ENCODE measurements at regions not wholly inside any gene's neighbourhood (a gene's known extent, or its start where the extent isn't known, plus 50 kb on each side); places are given as distances from the start of the nearest gene placed in this dataset.

DNA sequence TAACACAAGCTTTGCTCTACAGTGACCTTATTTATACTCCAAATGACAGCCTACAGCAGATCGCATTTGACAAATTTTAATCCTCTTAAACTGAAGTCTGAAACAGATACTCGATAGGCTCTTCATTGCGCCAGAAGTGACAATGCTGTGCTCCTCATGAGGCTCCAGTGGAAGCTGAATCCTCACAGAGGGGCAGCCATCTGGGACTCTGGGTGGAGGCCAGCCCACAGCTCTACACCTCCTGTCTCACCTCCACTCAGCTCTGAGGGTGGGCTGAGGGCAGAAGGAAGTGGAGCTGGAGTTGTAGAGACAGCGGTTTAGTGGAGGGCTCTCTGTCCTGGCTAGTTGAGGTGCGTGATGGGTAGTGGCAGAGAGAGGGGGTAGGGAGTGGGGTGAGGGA lies 283.3 kb upstream of the ANKRD55 start:
- H3K79me2 ChIP-seq (ENCODE audit: insufficient read depth, low read length), result no peaks in the 10 kb centered on the region
- H4K91ac ChIP-seq (ENCODE audit: insufficient read length, low read depth, low read length), result no peak overlapping the region
- WGBS (ENCODE audit: extremely low coverage, insufficient read length, low lambda C conversion rate), result no CpG with 5 or more reads among the region's 5 CpGs
- no peak overlapping the region for H3K56ac ChIP-seq (ENCODE audit: insufficient read length, low read depth, low read length)
- H4K8ac ChIP-seq (replicated peaks; ENCODE audit: insufficient read length, low read depth, low read length), result no peak overlapping the region
- no peak overlapping the region for H3K4ac ChIP-seq (ENCODE audit: low read depth, low read length)
- Mint-ChIP-seq H3K36me3 (ENCODE audit: insufficient read depth in 1 of 3, low read depth in 3 of 3) (no peaks in the 10 kb centered on the region), H3K27ac (no peak overlapping the region), H3K4me3 (no peak overlapping the region), H3K9me3 (no peaks in the 10 kb centered on the region), H3K27me3 (ENCODE audit: low read depth) (peaks cover 5% of the 10 kb centered on the region), H3K4me1 (peaks cover 8% of the 10 kb centered on the region in 2 experiments)
- H3K18ac ChIP-seq (ENCODE audit: insufficient read length, low read depth, low read length), result no peak overlapping the region
- H3K14ac ChIP-seq (ENCODE audit: insufficient read depth, low read length), result no peak overlapping the region
- H3K9ac ChIP-seq (ENCODE audit: extremely low read depth, insufficient read length, low read length), result no peak overlapping the region
- TF ChIP-seq, protein P1, sequence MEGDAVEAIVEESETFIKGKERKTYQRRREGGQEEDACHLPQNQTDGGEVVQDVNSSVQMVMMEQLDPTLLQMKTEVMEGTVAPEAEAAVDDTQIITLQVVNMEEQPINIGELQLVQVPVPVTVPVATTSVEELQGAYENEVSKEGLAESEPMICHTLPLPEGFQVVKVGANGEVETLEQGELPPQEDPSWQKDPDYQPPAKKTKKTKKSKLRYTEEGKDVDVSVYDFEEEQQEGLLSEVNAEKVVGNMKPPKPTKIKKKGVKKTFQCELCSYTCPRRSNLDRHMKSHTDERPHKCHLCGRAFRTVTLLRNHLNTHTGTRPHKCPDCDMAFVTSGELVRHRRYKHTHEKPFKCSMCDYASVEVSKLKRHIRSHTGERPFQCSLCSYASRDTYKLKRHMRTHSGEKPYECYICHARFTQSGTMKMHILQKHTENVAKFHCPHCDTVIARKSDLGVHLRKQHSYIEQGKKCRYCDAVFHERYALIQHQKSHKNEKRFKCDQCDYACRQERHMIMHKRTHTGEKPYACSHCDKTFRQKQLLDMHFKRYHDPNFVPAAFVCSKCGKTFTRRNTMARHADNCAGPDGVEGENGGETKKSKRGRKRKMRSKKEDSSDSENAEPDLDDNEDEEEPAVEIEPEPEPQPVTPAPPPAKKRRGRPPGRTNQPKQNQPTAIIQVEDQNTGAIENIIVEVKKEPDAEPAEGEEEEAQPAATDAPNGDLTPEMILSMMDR (conservative IDR thresholded peaks at IDR 0.05), result no peak
- H3K23ac ChIP-seq (ENCODE audit: insufficient read length, low read depth, low read length), result no peak overlapping the region
- H4K20me1 ChIP-seq (ENCODE audit: control insufficient read depth, insufficient read depth, insufficient read length), result no peaks in the 10 kb centered on the region
- no peak overlapping the region for H2AFZ ChIP-seq (ENCODE audit: low read length)
- no peaks in the 10 kb centered on the region for H3K27me3 ChIP-seq (ENCODE audit: insufficient read depth, low read length)
- no peak overlapping the region for H4K5ac ChIP-seq (ENCODE audit: insufficient read length, low read depth, low read length)
- H2AK5ac ChIP-seq (ENCODE audit: insufficient read length, low read length), result no peak overlapping the region
- H2BK20ac ChIP-seq (ENCODE audit: low read depth, low read length, poor library complexity, severe bottlenecking), result no peak overlapping the region
- no peak overlapping the region for H3K27ac ChIP-seq (ENCODE audit: insufficient read length, low read depth, low read length)
- H3K23me2 ChIP-seq (ENCODE audit: insufficient read length, low read depth, low read length, poor library complexity, severe bottlenecking), result no peaks in the 10 kb centered on the region
- no peak overlapping the region for H2BK12ac ChIP-seq (ENCODE audit: insufficient read length, low read depth, low read length)
- DNase-seq, result no peak
- H2BK120ac ChIP-seq (ENCODE audit: low read depth, low read length, poor library complexity, severe bottlenecking), result no peak overlapping the region
- no peaks in the 10 kb centered on the region for H3K79me1 ChIP-seq (ENCODE audit: insufficient read depth, low read depth, low read length, poor library complexity, severe bottlenecking)
- H3K9me3 ChIP-seq (ENCODE audit: control insufficient read depth, low read depth, low read length), result no peaks in the 10 kb centered on the region
- no peak overlapping the region for H3K4me2 ChIP-seq (ENCODE audit: insufficient read depth, insufficient read length, low read length)
- no peak overlapping the region for H2BK5ac ChIP-seq (ENCODE audit: insufficient read length, low read length)
- no peak overlapping the region for H2BK15ac ChIP-seq (ENCODE audit: low read depth, low read length)
- H3T11ph ChIP-seq (ENCODE audit: low read length), result no peak overlapping the region
- no peaks in the 10 kb centered on the region; the same call in 1 of the 2 replicates for H3K4me1 ChIP-seq (ENCODE audit: insufficient read depth, low read length)

Data from H9 (cell line).